Stimulated activated naive B cell treated with anti-CD40 and anti-IgM and Interleukin-4, amounts not matched to agents 10 μg/mL and 1 μg/mL and 100 μg/mL, for 72 hours (primary cell): ENCODE measurements at regions not wholly inside any gene's neighbourhood (a gene's known extent, or its start where the extent isn't known, plus 50 kb on each side); places are given as distances from the start of the nearest gene placed in this dataset.
"Not testable (repeated sequence)": the region's sequence is repeated elsewhere in the genome, so short reads cannot be mapped to it uniquely, and the experiment has no call there.

Experiments used
- ATAC-seq, 2 donors: fragments of 150-1000 bp; cut with Tn5 transposase; replicated peaks; 2 replicates each; pipeline ENCODE4 v1.10.0; 2021; ENCODE audit warnings: moderate library complexity in 1 of 2
- DNase-seq: peaks from one replicate; pipeline ENCODE4 v3.0.0; 2021
- H3K27ac Mint-ChIP-seq: one replicate; pipeline ENCODE4 v1.8.0; 2022; ENCODE audit warnings: mild to moderate bottlenecking, mixed read lengths
- H3K27me3 Mint-ChIP-seq, 2 donors: one replicate each; pipeline ENCODE4 v1.8.0; 2022; ENCODE audit warnings: mixed read lengths in 2 of 2
- H3K36me3 Mint-ChIP-seq, 2 donors: one replicate each; pipeline ENCODE4 v1.8.0; 2022; ENCODE audit warnings: mixed read lengths in 2 of 2, mild to moderate bottlenecking in 1 of 2
- H3K4me1 Mint-ChIP-seq, 2 donors: one replicate each; pipeline ENCODE4 v1.8.0; 2022; ENCODE audit warnings: mixed read lengths in 2 of 2, mild to moderate bottlenecking in 1 of 2
- H3K4me3 Mint-ChIP-seq, 2 donors: one replicate each; pipeline ENCODE4 v1.8.0; 2022; ENCODE audit warnings: mild to moderate bottlenecking in 2 of 2, mixed read lengths in 2 of 2, moderate library complexity in 1 of 2
- H3K9me3 Mint-ChIP-seq, 2 donors: one replicate each; pipeline ENCODE4 v1.8.0; 2022; ENCODE audit warnings: mixed read lengths in 2 of 2, mild to moderate bottlenecking in 1 of 2

DNA sequence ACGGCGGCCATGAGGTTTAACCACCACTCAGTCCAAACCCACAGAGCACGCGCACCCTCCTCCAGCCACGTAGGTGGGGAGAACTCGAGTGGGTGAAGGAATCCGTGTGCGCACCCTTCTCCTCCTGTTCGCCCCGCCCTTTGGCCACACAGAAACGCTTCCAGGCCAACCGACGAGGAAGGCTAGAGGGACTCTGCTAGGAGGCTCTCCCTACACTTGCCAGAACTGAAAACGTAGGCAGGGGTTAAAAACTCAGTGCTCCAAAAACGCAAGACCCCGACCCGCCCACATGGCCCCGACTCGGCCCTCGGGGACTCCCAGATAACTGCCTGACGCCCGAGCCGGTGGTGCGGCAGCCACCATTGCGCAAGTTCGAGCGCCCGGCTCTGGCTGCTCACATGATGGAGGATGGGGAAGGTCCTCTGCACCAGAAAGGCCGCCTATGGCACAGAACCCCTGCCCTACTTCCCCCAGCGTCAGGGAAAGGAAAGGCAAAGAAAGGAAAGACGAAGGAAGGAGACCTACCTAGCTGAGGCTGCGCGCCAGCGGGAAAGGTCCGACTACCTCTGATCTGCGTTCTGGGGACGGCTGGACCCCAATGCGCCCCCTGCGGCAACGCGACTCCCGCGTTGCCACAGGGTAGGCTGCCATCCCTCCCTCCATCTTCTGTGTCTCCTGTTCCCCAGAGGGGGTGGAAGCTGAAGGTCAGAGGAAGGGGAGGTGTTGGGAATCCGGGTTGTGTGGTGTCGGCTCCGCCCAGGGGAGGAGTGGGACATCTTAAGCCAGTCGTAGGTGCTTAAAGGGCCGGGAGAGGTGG lies 201.9 kb upstream of the AGTR2 start:
- H3K27ac Mint-ChIP-seq: no peak overlapping the region
- H3K9me3 Mint-ChIP-seq: peaks cover 1 to 5% of the 10 kb centered on the region in 2 donors
- no peaks in the 10 kb centered on the region for H3K4me1 Mint-ChIP-seq
- peaks cover 15 to 34% of the 10 kb centered on the region in 2 donors for H3K27me3 Mint-ChIP-seq
- H3K36me3 Mint-ChIP-seq: no peaks in the 10 kb centered on the region
- ATAC-seq: no peak
- no peak for DNase-seq
- no peak overlapping the region for H3K4me3 Mint-ChIP-seq

DNA sequence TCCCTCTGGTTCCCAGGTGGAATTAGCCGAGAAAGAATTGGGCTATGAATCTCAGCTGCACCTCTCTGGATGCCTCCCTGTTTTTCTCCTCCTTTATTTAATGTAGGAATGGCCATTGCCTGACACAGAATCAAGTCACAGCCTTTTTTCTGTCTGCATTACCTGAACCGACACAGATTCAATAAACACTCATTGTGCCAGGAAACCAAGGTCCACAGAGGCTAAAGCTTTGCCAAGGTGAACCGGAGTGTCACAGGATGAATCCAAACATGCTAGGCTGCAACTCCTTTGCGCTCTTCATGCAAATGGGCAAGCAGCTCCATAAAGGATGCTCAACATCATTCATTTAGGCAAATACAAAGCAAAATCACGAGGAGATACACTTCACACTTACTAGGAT lies 199.8 kb upstream of the AGTR2 start:
- Mint-ChIP-seq H3K27me3 (peaks cover 6 to 26% of the 10 kb centered on the region in 2 donors), H3K27ac (no peak overlapping the region), H3K4me3 (no peak overlapping the region), H3K9me3 (peaks cover 6 to 13% of the 10 kb centered on the region in 2 donors), H3K36me3 (no peaks in the 10 kb centered on the region), H3K4me1 (no peaks in the 10 kb centered on the region)
- DNase-seq: no peak
- no peak for ATAC-seq

DNA sequence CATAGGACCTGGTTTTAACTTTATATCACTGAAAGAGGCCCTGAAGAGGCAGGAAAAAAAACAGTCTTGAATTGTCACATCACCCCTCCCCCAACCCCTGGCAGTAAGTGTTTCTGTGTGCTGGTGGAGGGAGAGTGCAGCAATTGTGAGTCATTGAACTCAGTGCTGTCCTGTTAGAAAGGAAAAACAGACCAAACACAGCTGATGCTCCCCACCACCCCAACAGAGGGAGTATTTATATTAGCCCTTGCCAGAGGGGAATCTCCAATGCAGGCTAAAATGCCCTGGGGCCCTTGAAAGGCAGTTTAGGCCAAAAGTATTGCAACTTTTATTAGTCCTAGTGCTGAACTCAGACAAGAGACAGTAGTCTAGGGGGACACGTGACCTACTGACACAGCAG lies 197.8 kb upstream of the AGTR2 start:
- DNase-seq (no peak), ATAC-seq (no peak)
- peaks cover 6 to 18% of the 10 kb centered on the region in 2 donors for H3K27me3 Mint-ChIP-seq
- H3K4me3 Mint-ChIP-seq: no peak overlapping the region
- H3K36me3 Mint-ChIP-seq: no peaks in the 10 kb centered on the region
- H3K4me1 Mint-ChIP-seq: no peaks in the 10 kb centered on the region
- H3K27ac Mint-ChIP-seq: no peak overlapping the region
- peaks cover 7 to 13% of the 10 kb centered on the region in 2 donors for H3K9me3 Mint-ChIP-seq

DNA sequence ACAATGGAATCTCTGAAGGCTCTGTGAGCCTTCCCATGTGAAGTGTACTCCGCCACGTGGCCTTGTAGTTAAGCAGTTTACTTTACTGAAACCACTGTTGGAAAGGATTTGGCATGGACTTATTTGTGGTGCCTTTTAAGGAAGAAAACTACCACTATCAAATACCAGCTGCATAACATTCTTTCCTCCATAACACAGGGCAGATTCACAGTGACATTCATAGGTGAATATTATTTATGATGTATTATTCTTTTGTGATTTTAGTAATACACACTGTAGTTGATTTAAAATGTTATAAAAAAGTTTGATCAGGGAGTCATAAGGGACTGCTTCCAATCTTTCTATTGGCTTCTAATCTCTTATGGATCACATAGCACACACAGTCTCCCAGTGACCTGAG lies 192.5 kb upstream of the AGTR2 start:
- DNase-seq (no peak), ATAC-seq (no peak)
- Mint-ChIP-seq H3K27me3 (peaks cover 0 to 6% of the 10 kb centered on the region in 2 donors), H3K4me1 (no peaks in the 10 kb centered on the region), H3K4me3 (no peak overlapping the region), H3K9me3 (peaks cover 6 to 13% of the 10 kb centered on the region in 2 donors), H3K27ac (no peak overlapping the region), H3K36me3 (no peaks in the 10 kb centered on the region)

DNA sequence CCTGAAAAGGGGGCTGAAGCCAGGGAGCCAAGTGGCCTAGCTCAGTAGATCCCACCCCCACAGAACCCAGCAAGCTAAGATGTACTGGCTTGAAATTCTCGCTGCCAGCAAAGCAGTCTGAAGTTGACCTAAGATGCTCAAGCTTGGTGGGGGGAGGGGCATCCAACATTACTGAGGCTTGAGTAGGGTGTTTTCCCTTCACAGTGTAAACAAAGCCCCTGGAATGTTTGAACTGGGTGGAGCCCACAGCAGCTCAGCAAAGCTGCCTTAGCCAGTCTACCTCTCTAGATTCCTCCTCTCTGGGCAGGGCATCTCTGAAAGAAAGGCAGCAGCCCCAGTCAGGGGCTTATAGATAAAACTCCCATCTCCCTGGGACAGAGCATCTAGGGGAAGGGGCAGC lies 187.4 kb upstream of the AGTR2 start:
- H3K9me3 Mint-ChIP-seq, H3K4me3 Mint-ChIP-seq, H3K27ac Mint-ChIP-seq, H3K4me1 Mint-ChIP-seq, ATAC-seq, DNase-seq, H3K36me3 Mint-ChIP-seq: not testable (repeated sequence)
- H3K27me3 Mint-ChIP-seq: peaks cover 0 to 18% of the 10 kb centered on the region in 2 donors

DNA sequence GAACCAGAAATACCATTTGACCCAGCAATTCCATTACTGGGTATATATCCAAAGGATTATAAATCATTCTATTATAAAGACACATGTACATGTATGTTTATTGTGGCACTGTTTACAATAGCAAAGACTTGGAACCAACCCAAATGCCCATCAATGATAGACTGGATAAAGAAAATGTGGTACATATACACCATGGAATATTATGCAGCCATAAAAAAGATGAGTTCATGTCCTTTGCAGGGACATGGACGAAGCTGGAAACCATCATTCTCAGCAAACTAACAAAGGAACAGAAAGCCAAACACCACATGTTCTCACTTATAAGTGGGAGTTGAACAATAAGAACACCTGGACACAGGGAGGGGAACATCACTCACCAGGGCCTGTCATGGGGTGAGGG lies 183.1 kb upstream of the AGTR2 start:
- H3K9me3 Mint-ChIP-seq, ATAC-seq, DNase-seq, H3K4me3 Mint-ChIP-seq, H3K27ac Mint-ChIP-seq, H3K4me1 Mint-ChIP-seq, H3K36me3 Mint-ChIP-seq: not testable (repeated sequence)
- peaks cover 0 to 12% of the 10 kb centered on the region in 2 donors for H3K27me3 Mint-ChIP-seq

DNA sequence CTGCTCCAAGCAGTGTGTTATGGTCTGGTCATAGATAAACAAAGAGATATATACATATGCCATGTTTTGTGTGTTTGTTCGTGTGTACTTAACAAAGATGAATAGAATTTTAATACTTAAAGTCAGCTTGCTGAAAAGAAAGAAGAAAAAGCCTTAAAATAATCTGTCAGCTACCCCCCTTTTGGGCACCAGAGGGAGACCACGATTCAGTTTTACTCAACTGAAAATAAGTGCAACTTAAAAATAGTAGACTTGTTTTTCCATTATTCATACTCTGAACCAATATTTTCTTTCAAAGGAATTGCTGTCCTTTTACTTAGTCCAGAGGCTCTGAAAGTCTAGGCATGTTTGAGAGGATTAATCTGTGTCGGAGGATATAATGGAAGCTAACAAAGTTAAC lies 181.7 kb upstream of the AGTR2 start:
- no peak overlapping the region for H3K4me3 Mint-ChIP-seq
- H3K27ac Mint-ChIP-seq: no peak overlapping the region
- no peaks in the 10 kb centered on the region for H3K36me3 Mint-ChIP-seq
- H3K27me3 Mint-ChIP-seq: peaks cover 0 to 12% of the 10 kb centered on the region in 2 donors
- no peaks in the 10 kb centered on the region for H3K4me1 Mint-ChIP-seq
- ATAC-seq: no peak
- H3K9me3 Mint-ChIP-seq: peaks cover 0 to 7% of the 10 kb centered on the region in 2 donors
- DNase-seq: no peak

DNA sequence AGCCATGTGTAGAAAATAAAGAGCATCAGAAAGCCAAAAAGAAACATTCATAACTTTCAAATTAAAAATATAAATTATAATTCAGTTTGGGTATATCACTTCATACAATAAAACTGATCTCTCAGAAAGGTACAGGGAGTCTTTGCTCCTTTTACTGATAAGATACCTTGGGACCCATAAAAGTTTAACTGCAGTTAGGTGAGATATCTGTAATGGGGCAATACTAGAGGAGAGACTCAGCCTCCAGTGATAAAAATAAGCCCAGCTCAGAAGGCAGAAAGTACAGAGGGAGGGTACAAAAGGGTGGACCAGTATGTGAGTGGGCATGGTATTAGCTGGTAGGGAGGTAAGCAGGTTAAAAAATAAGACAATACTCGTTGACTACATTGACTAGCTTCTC lies 180.9 kb upstream of the AGTR2 start:
- H3K27me3 Mint-ChIP-seq: peaks cover 0 to 9% of the 10 kb centered on the region in 2 donors
- H3K27ac Mint-ChIP-seq: no peak overlapping the region

DNA sequence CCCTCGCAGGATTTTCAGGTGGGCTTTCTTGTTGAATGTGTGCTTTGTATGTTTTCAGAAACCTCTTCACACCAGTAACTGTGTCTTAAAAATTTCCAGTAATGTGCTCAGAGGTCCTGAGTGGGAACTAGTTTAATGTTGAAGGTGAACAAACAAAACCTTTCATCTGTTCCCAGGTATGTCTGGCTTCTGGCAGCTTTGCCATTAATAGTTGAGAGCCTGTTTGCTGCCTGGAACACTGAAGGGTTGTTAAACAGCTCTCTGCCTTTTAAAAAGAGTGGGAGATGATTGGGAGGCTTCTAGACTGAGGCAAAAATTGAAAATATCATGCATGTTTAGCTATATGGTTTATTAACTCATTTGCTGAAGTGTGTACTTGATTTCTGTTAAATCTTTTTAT lies 161.2 kb upstream of the AGTR2 start:
- no peak overlapping the region for H3K4me3 Mint-ChIP-seq
- H3K4me1 Mint-ChIP-seq: no peaks in the 10 kb centered on the region
- H3K27ac Mint-ChIP-seq: no peak overlapping the region
- peaks cover 4 to 19% of the 10 kb centered on the region in 2 donors for H3K9me3 Mint-ChIP-seq
- DNase-seq: no peak
- ATAC-seq: no peak
- H3K36me3 Mint-ChIP-seq: no peaks in the 10 kb centered on the region
- H3K27me3 Mint-ChIP-seq: no peaks in the 10 kb centered on the region

More for the DNA sequence above, 180.9 kb upstream of the AGTR2 start:
- Mint-ChIP-seq H3K36me3 (no peaks in the 10 kb centered on the region), H3K9me3 (peaks cover 0 to 8% of the 10 kb centered on the region in 2 donors), H3K4me3 (no peak overlapping the region), H3K4me1 (no peaks in the 10 kb centered on the region)
- no peak for DNase-seq
- ATAC-seq: no peak

DNA sequence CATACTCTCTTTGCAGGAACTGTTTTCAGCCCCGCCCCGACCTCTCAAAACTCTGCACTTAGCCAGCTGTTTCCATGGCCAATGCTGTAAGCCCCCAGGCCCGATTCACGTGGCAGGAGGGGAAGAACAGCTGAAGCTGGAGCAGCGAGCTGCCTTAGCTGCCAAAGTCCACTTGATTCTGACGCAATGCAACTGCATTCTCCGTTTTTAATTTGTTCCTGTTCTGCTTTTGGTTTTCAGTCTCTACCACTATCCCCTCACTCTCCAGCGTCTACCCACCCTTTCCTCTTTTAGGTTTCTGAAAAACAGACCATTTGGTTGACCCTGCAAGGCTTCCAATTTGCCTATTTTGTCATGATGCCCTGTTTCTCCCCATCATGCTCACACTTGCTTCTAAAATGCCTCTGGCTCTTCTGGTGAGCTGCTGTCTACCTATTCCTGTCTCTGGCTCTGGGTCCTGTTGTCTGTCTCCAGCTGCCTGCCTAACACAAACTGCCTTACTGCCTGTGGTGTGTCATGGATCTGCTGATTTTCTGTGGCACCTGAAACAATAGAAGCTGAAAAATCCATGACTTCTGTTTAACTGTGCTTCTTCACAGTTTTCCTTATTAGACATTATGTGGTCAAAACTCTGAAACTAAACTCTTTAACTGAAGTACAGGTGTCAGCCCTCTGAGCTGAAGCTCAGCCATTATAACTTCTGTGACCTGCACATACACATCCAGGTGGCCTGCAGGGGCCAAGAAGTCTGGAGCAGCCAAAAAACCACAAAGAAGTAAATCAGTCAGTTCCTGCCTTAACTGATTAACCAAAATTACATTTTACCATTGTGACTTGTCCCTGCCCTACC lies 160.5 kb upstream of the AGTR2 start:
- H3K9me3 Mint-ChIP-seq: peaks cover 4 to 19% of the 10 kb centered on the region in 2 donors
- no peaks in the 10 kb centered on the region for H3K27me3 Mint-ChIP-seq
- ATAC-seq (peak; percentile 19 to 33), DNase-seq (no peak)
- H3K27ac Mint-ChIP-seq: no peak overlapping the region
- no peaks in the 10 kb centered on the region for H3K4me1 Mint-ChIP-seq
- H3K36me3 Mint-ChIP-seq: no peaks in the 10 kb centered on the region
- no peak overlapping the region for H3K4me3 Mint-ChIP-seq

DNA sequence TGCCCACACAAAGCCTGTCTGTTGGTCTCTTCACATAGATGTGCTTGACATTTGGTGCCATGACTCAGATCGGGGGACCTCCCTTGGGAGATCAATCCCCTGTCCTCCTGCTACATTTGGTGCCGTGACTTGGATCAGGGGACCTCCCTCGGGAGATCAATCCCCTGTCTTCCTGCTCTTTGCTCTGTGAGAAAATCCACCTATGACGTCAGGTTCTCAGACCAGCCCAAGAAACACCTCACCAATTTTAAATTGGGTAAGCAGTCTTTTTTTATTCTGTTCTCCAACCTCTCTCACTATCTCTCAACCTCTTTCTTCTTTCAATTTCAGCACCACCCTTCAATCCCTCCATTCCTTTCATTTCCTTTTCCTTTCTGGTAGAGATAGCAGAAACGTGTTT lies 159.6 kb upstream of the AGTR2 start:
- Mint-ChIP-seq H3K4me3 (no peak overlapping the region), H3K27ac (no peak overlapping the region), H3K27me3 (no peaks in the 10 kb centered on the region), H3K36me3 (no peaks in the 10 kb centered on the region), H3K4me1 (no peaks in the 10 kb centered on the region), H3K9me3 (peaks cover 4 to 19% of the 10 kb centered on the region in 2 donors)
- no peak for DNase-seq
- ATAC-seq: no peak

DNA sequence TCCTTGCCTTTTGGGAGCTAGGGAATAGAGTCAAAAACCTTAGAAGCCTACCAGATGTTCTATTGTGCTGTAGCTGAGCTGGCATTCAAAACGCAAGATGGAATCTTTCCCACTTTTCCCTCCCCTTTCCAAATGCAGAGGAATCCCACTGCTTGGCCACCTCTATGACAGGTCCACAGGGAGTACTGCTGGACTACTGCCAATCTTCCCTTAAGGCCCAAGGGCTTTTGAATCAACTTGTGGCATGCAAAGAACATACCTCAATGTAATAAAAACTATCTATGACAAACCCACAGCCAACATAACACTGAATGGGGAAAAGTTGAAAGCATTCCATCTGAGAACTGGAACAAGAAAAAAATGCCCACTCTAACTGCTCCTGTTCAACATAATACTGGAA lies 139.2 kb upstream of the AGTR2 start:
- no peaks in the 10 kb centered on the region for H3K4me1 Mint-ChIP-seq

More for the DNA sequence above, 139.2 kb upstream of the AGTR2 start:
- no peak for DNase-seq
- no peak overlapping the region for H3K4me3 Mint-ChIP-seq
- H3K27ac Mint-ChIP-seq: no peak overlapping the region
- peaks cover 8 to 14% of the 10 kb centered on the region in 2 donors for H3K9me3 Mint-ChIP-seq
- no peak for ATAC-seq
- H3K36me3 Mint-ChIP-seq: no peaks in the 10 kb centered on the region
- no peaks in the 10 kb centered on the region for H3K27me3 Mint-ChIP-seq
